HepG2 (cell line): ENCODE measurements at regions not wholly inside any gene's neighbourhood (a gene's known extent, or its start where the extent isn't known, plus 50 kb on each side); places are given as distances from the start of the nearest gene placed in this dataset.

Experiments used
- ATAC-seq: fragments of 200-7000 bp; cut with Tn5 transposase; 3 replicates; pipeline ENCODE4 v1.9.1; 2020; ENCODE audit warnings: mild to moderate bottlenecking, moderate library complexity
- BruUV-seq: library from RNA; stranded (reverse); fragments of 400-500 nt; replicated peaks from 2 replicates; lab custom pipeline; 2021; lab: Mats Ljungman, UMichigan
- CTCF ChIA-PET: fragments of 300-600 bp; formaldehyde crosslinking; extraction: SDS; loops from one replicate; lab custom pipeline; 2021; ENCODE audit warnings: low total read pairs, inconsistent platforms, low intra/inter-chr PET ratio; lab: Yijun Ruan, JAX
- POLR2A ChIA-PET: fragments of 350-600 bp; sonication (Branson Sonifier 250); formaldehyde crosslinking; loops from one replicate; lab custom pipeline; 2020; ENCODE audit warnings: antibody characterized with exemption, inconsistent platforms; lab: Yijun Ruan, JAX
- DNase-seq: peaks from one replicate; pipeline ENCODE4 v3.0.0-alpha.2; 2015; ENCODE audit warnings: low spot score
- FAIRE-seq: peaks from 3 replicates; lab custom pipeline; 2011; peaks lifted over from hg19 to GRCh38; lab: Jason Lieb, UNC
- H2AFZ ChIP-seq: one replicate; pipeline ENCODE4 v1.6.1; 2011; ENCODE audit warnings: low read length, inconsistent platforms
- H3K27ac ChIP-seq: fragments of 300-600 bp; 3 replicates; pipeline ENCODE4 v1.8.0; 2011; ENCODE audit warnings: mixed run types, mild to moderate bottlenecking, mixed read lengths, low read length, inconsistent platforms; ENCODE audit not compliant: insufficient read depth; ENCODE audit errors: extremely low read length
- H3K27me3 ChIP-seq, 2 experiments: fragments of 200-600 bp in 1 of 2; 2 replicates in 1 of 2; 3 replicates in 1 of 2; pipeline versions ENCODE4 v1.6.0 to v1.8.0; 2011; ENCODE audit warnings: low read length in 2 of 2, mild to moderate bottlenecking in 2 of 2, moderate library complexity in 2 of 2, inconsistent platforms in 1 of 2; ENCODE audit not compliant: insufficient read depth in 2 of 2, control insufficient read depth in 1 of 2
- H3K36me3 ChIP-seq, 2 experiments: fragments of 200-600 bp in 1 of 2; replicated peaks in 1 of 2; 2 replicates in 1 of 2; 3 replicates in 1 of 2; pipeline versions ENCODE4 v1.5.1 to v1.8.0; 2011; ENCODE audit warnings: low read length in 2 of 2, inconsistent platforms in 1 of 2; ENCODE audit not compliant: insufficient read depth in 2 of 2, control insufficient read depth in 1 of 2
- H3K4me1 ChIP-seq: 2 replicates; pipeline ENCODE4 v1.5.1; 2012; ENCODE audit warnings: low read length, inconsistent platforms; ENCODE audit not compliant: insufficient read depth
- H3K4me2 ChIP-seq: 2 replicates; pipeline ENCODE4 v1.6.0; 2011; ENCODE audit warnings: low read depth, low read length, inconsistent platforms
- H3K4me3 ChIP-seq, 3 experiments: fragments of 200-600 bp in 1 of 3; sonication (generic), shearing (Covaris generic) in 1 of 3; replicated peaks in 1 of 3; 2 replicates each; pipeline ENCODE4 v1.5.1; 2011 to 2016; ENCODE audit warnings: low read length in 3 of 3, inconsistent platforms in 2 of 3, low read depth in 2 of 3, mild to moderate bottlenecking in 2 of 3, control low read depth in 1 of 3, mixed read lengths in 1 of 3; ENCODE audit not compliant: insufficient read depth in 1 of 3
- H3K79me2 ChIP-seq: one replicate; pipeline ENCODE4 v1.6.1; 2011; ENCODE audit warnings: low read length, inconsistent platforms; ENCODE audit not compliant: insufficient read depth
- H3K9ac ChIP-seq: 2 replicates; pipeline ENCODE4 v1.6.0; 2011; ENCODE audit warnings: mild to moderate bottlenecking, low read depth, low read length, inconsistent platforms; ENCODE audit not compliant: insufficient read depth
- H3K9me3 ChIP-seq: 2 replicates; pipeline ENCODE4 v1.5.1; 2012; ENCODE audit warnings: mild to moderate bottlenecking, low read length
- H4K20me1 ChIP-seq: 2 replicates; pipeline ENCODE4 v1.6.0; 2011; ENCODE audit warnings: inconsistent platforms, mild to moderate bottlenecking, low read length, moderate library complexity; ENCODE audit not compliant: insufficient read depth
- CAMTA2 ChIP-seq: sonication (generic); formaldehyde crosslinking; IDR thresholded peaks from 2 replicates; pipeline ENCODE4 v1.4.0; 2020; ENCODE audit warnings: mild to moderate bottlenecking, missing genetic modification reagents, borderline replicate concordance
- IRF2 ChIP-seq: IDR thresholded peaks from 2 replicates; pipeline ENCODE4 v1.6.1; 2018; ENCODE audit warnings: missing genetic modification reagents, missing compliant biosample characterization
- KDM4B ChIP-seq: sonication (generic); formaldehyde crosslinking; IDR thresholded peaks from 2 replicates; pipeline ENCODE4 v1.4.0; 2020; ENCODE audit warnings: missing genetic modification reagents
- MAF1 ChIP-seq: sonication (generic); formaldehyde crosslinking; IDR thresholded peaks from 2 replicates; pipeline ENCODE4 v1.5.0; 2020; ENCODE audit warnings: missing genetic modification reagents, borderline replicate concordance
- MBNL3 ChIP-seq: fragments of 250-450 bp; sonication (Bioruptor Pico); conservative IDR thresholded peaks from 2 replicates; pipeline ENCODE4 v1.8.0; 2022; ENCODE audit warnings: mild to moderate bottlenecking, inconsistent platforms
- MIER2 ChIP-seq: IDR thresholded peaks from 2 replicates; pipeline ENCODE4 v1.6.1; 2016; ENCODE audit warnings: missing biosample characterization, missing genetic modification reagents
- NCOA5 ChIP-seq: sonication (generic); formaldehyde crosslinking; IDR thresholded peaks from 2 replicates; pipeline ENCODE4 v1.4.0; 2020; ENCODE audit warnings: missing genetic modification reagents
- SP1 ChIP-seq, 2 experiments: fragments of 450-650 bp in 1 of 2; sonication (generic) in 1 of 2; formaldehyde crosslinking in 1 of 2; IDR thresholded peaks; 2 replicates each; pipeline versions ENCODE4 v1.4.0 to v1.6.1; 2016 to 2020; ENCODE audit warnings: missing genetic modification reagents in 1 of 2
- SP140L ChIP-seq: sonication (generic); formaldehyde crosslinking; IDR thresholded peaks from 2 replicates; pipeline ENCODE4 v1.4.0; 2020; ENCODE audit warnings: missing genetic modification reagents, borderline replicate concordance
- SRSF1 ChIP-seq: fragments of 200-400 bp; formaldehyde crosslinking; optimal IDR thresholded peaks from 2 replicates; pipeline ENCODE3; 2017; ENCODE audit warnings: mild to moderate bottlenecking, low read depth, low read length, moderate library complexity
- ZNF234 ChIP-seq: sonication (generic); formaldehyde crosslinking; conservative IDR thresholded peaks from 2 replicates; pipeline ENCODE4 v1.5.1; 2020; ENCODE audit warnings: mild to moderate bottlenecking, missing genetic modification reagents
- ZNF329 ChIP-seq: sonication (generic); formaldehyde crosslinking; IDR thresholded peaks from 2 replicates; pipeline ENCODE4 v1.9.0; 2021; ENCODE audit warnings: low read depth, mild to moderate bottlenecking, missing genetic modification reagents
- ZNF337 ChIP-seq: sonication (generic); formaldehyde crosslinking; IDR thresholded peaks from 2 replicates; pipeline ENCODE4 v1.5.1; 2020; ENCODE audit warnings: missing genetic modification reagents, low read depth, mild to moderate bottlenecking, borderline replicate concordance
- ZNF367 ChIP-seq: sonication (generic); formaldehyde crosslinking; IDR thresholded peaks from 2 replicates; pipeline ENCODE4 v1.4.0; 2020; ENCODE audit warnings: missing genetic modification reagents, borderline replicate concordance
- ZNF878 ChIP-seq: sonication (generic); formaldehyde crosslinking; IDR thresholded peaks from 2 replicates; pipeline ENCODE4 v1.8.1; 2023; ENCODE audit warnings: mild to moderate bottlenecking, missing genetic modification reagents, moderate library complexity
- WGBS: methylation state at CpG from one replicate; pipeline ENCODE4 v1.1.6; 2017; ENCODE audit warnings: low lambda C conversion rate; 5-methylcytosine and 5-hydroxymethylcytosine counted together
- in situ Hi-C: cut with HindIII; loops from 2 replicates; pipeline ENCODE4 v1.10.0; 2017; ENCODE audit warnings: low pct_unique_long_range_greater_than_20kb; ENCODE audit not compliant: extremely low pct_ligation_motif_present
- intact Hi-C: fragments of 100-400 bp; cut with micrococcal nuclease; formaldehyde crosslinking; loops from one replicate; pipeline ENCODE4 v1.10.0; 2022; ENCODE audit not compliant: unreplicated experiment
- TF ChIP-seq, protein P1 (sequence below): sonication (generic); formaldehyde crosslinking; IDR thresholded peaks from 2 replicates; pipeline ENCODE4 v1.8.1; 2023; ENCODE audit warnings: mild to moderate bottlenecking, missing genetic modification reagents
- TF ChIP-seq, protein P2 (sequence below): sonication (generic); formaldehyde crosslinking; IDR thresholded peaks from 2 replicates; pipeline ENCODE4 v1.4.0; 2020; ENCODE audit warnings: missing genetic modification reagents

DNA sequence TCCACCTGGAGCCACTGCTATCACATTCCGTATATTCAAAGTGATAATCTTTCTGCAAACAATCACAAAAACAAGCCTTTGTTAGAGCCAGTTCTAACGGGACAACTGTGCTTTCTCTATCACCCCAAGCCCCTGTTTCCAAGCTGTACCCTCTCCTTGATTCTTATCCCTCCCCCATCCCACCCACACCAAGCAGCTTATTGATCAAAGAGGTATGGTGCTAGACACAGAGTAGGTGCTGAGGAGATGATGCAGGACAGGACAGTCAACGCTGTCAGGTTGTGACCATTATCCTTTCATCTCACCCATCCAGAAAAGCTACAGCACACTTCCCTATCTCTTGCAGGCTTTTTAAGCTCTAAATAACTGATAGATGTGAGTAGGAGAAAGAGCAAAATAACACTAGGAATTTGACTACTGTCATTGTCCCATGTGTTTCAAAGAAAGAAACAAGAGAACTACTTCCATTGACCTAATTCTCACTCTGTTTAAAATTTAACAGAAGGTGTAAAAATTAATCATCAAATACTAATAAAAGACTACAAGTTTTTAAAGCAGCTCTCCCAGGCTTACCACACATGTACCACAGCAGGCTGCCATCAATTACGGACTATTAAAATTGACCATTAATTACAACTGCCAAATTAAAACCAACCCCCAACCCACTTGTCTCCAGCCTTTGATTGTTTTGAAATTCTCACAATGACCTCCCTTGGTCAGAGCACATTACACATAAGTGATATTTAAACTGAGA lies 94.3 kb downstream of the ELAPOR2 start:
- H3K9me3 ChIP-seq = no peaks in the 10 kb centered on the region
- no peak for FAIRE-seq
- DNase-seq = no peak
- no peaks in the 10 kb centered on the region for H3K36me3 ChIP-seq
- WGBS = 43% methylated on average over 4 of the region's 4 CpGs
- H3K4me2 ChIP-seq = no peak overlapping the region
- no peaks in the 10 kb centered on the region; a peak in 1 of 5 replicates for H3K27me3 ChIP-seq
- no peak overlapping the region for H2AFZ ChIP-seq
- no peak for ATAC-seq
- no peak overlapping the region for H3K4me3 ChIP-seq
- no peaks in the 10 kb centered on the region for H3K4me1 ChIP-seq
- intact Hi-C loops = no loop called here
- no peak for TF ChIP-seq SRSF1
- TF ChIP-seq, protein P1, sequence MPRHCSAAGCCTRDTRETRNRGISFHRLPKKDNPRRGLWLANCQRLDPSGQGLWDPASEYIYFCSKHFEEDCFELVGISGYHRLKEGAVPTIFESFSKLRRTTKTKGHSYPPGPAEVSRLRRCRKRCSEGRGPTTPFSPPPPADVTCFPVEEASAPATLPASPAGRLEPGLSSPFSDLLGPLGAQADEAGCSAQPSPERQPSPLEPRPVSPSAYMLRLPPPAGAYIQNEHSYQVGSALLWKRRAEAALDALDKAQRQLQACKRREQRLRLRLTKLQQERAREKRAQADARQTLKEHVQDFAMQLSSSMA = no peak
- BruUV-seq = no TSS peak
- ChIA-PET CTCF (no interaction called here), POLR2A (no interaction called here)
- H3K27ac ChIP-seq = no peak overlapping the region
- in situ Hi-C loops = no loop called here
- H4K20me1 ChIP-seq = no peaks in the 10 kb centered on the region
- no peak overlapping the region for H3K9ac ChIP-seq
- H3K79me2 ChIP-seq = no peaks in the 10 kb centered on the region

DNA sequence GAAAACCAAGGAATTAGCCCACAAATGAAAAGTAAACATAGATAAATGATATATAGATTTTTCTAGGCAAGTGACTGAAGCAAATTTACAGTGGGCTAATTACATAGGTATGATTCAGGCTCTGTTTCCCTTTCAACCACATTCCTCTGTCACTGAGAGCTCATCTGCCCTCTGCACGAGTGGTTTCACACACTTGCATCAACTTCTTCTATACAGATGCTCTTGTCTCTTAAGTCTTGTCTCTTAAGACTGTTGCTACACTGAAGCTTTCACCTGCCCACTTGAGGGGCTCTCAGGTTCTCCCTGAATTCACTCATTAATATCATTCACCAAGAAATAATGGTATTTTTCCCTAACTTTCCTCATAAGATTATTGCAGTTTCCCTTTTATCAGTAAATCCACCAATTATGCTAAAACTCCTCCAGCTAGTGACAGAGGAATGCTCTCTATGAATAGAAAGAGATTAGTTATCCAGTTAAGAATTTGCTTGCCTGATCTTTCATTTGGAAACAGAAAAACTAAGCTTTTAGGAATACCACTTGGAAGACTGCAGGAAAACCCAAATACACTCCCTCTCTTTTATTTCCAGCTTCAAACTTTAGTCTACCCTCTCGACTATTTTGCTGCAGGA lies 95.7 kb downstream of the ELAPOR2 start:
- Histone ChIP-seq H3K36me3 (no peaks in the 10 kb centered on the region), H3K27me3 (no peaks in the 10 kb centered on the region; a peak in 1 of 5 replicates), H3K4me1 (no peaks in the 10 kb centered on the region), H3K9me3 (peaks cover 11% of the 10 kb centered on the region), H2AFZ (no peak overlapping the region), H3K79me2 (no peaks in the 10 kb centered on the region), H3K4me2 (no peak overlapping the region), H4K20me1 (no peaks in the 10 kb centered on the region), H3K27ac (no peak overlapping the region), H3K9ac (no peak overlapping the region), H3K4me3 (no peak overlapping the region)
- POLR2A ChIA-PET = no interaction called here
- BruUV-seq = no TSS peak
- DNase-seq (no peak), ATAC-seq (no peak), FAIRE-seq (no peak)
- intact Hi-C loops (no loop called here), in situ Hi-C loops (no loop called here)
- CTCF ChIA-PET = no interaction called here
- 50% methylated on average over 2 of the region's 2 CpGs for WGBS
- TF ChIP-seq ZNF329 (CRISPR knock-in tag) = no peak
- no peak for TF ChIP-seq ZNF337 (CRISPR knock-in tag)
- no peak for TF ChIP-seq MAF1 (CRISPR knock-in tag)
- no peak for TF ChIP-seq NCOA5 (CRISPR knock-in tag)
- TF ChIP-seq, protein P2, sequence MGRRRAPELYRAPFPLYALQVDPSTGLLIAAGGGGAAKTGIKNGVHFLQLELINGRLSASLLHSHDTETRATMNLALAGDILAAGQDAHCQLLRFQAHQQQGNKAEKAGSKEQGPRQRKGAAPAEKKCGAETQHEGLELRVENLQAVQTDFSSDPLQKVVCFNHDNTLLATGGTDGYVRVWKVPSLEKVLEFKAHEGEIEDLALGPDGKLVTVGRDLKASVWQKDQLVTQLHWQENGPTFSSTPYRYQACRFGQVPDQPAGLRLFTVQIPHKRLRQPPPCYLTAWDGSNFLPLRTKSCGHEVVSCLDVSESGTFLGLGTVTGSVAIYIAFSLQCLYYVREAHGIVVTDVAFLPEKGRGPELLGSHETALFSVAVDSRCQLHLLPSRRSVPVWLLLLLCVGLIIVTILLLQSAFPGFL (CRISPR knock-in tag) = no peak
- no peak for TF ChIP-seq SP1 (IDR thresholded peaks at IDR 0.05)
- no peak for TF ChIP-seq SP1 (CRISPR knock-in tag; IDR thresholded peaks at IDR 0.05)
- no peak for TF ChIP-seq ZNF234 (CRISPR knock-in tag)
- TF ChIP-seq CAMTA2 (CRISPR knock-in tag) = no peak
- TF ChIP-seq SP140L (CRISPR knock-in tag) = no peak
- no peak for TF ChIP-seq MIER2 (CRISPR knock-in tag)
- TF ChIP-seq KDM4B (CRISPR knock-in tag) = no peak
- TF ChIP-seq MBNL3 (CRISPR knock-in tag) = no peak
- no peak for TF ChIP-seq IRF2 (CRISPR knock-in tag)
- TF ChIP-seq ZNF878 (CRISPR knock-in tag) = no peak
- TF ChIP-seq ZNF367 (CRISPR knock-in tag) = no peak
